Testis (tissue), 2 donors: ENCODE measurements at regions not wholly inside any gene's neighbourhood (a gene's known extent, or its start where the extent isn't known, plus 50 kb on each side); places are given as distances from the start of the nearest gene placed in this dataset.

Experiments
- CTCF ChIP-seq, 3 experiments: fragments of 450-650 bp in 2 of 3; fragments of 200-600 bp in 1 of 3; sonication (generic) in 1 of 3; IDR thresholded peaks; one replicate each; pipeline ENCODE4 v1.5.1; 2016 to 2019; ENCODE audit warnings: antibody characterized with exemption in 3 of 3, mild to moderate bottlenecking in 2 of 3, moderate library complexity in 1 of 3
- POLR2A ChIP-seq: fragments of 450-650 bp; IDR thresholded peaks from one replicate; pipeline ENCODE4 v1.6.1; 2017; ENCODE audit warnings: antibody characterized with exemption, mild to moderate bottlenecking, moderate library complexity

- TF ChIP-seq CTCF (IDR thresholded peaks at IDR 0.05) (no peak), POLR2A (no peak)
Measured at GRCh38 chr5:104533498-104533897, 970.9 kb upstream of the NUDT12 start.
